ENCODE measurements at regions not wholly inside any gene's neighbourhood (a gene's known extent, or its start where the extent isn't known, plus 50 kb on each side); places are given as distances from the start of the nearest gene placed in this dataset.

- Histone ChIP-seq H3K9me3 (ENCODE audit: control insufficient read depth in 2 of 3, low read length in 3 of 3) (no peaks in the 10 kb centered on the region), H3K4me1 (ENCODE audit: control insufficient read depth in 2 of 2, insufficient read depth in 2 of 2, low read length in 2 of 2) (no peaks in the 10 kb centered on the region), H3K27ac (ENCODE audit: low read depth, low read length) (no peak overlapping the region), H3K4me3 (ENCODE audit: low read length) (no peak overlapping the region), H3K27me3 (ENCODE audit: control insufficient read depth in 2 of 2, insufficient read depth in 2 of 2, low read length in 2 of 2) (no peaks in the 10 kb centered on the region), H3K36me3 (ENCODE audit: control insufficient read depth in 2 of 3, insufficient read depth in 3 of 3, low read length in 3 of 3) (no peaks in the 10 kb centered on the region)
- no peaks in the 10 kb centered on the region for H3K36me3 Mint-ChIP-seq
- POLR2A ChIA-PET, result no interaction called here
- no peak for DNase-seq
- CTCF ChIA-PET, result no interaction called here
- H3K27me3 Mint-ChIP-seq, result no peaks in the 10 kb centered on the region
- peaks cover 0 to 11% (median 0%) of the 10 kb centered on the region in 11 donors for H3K9me3 Mint-ChIP-seq
- intact Hi-C loops (cut with micrococcal nuclease), result no loop called here
- no peaks in the 10 kb centered on the region for H3K4me1 Mint-ChIP-seq
- H3K27ac Mint-ChIP-seq, result no peak overlapping the region
- no peak overlapping the region for H3K4me3 Mint-ChIP-seq
- no peak for ATAC-seq
These were observed 795.6 kb upstream of the GALNTL6 start for GRCh38 chr4:171017593-171017992.

- intact Hi-C loops (cut with micrococcal nuclease), result no loop called here
- Mint-ChIP-seq H3K36me3 (no peaks in the 10 kb centered on the region), H3K9me3 (peaks cover 0 to 14% (median 0%) of the 10 kb centered on the region in 11 donors), H3K27ac (no peak overlapping the region), H3K4me3 (no peak overlapping the region), H3K27me3 (no peaks in the 10 kb centered on the region), H3K4me1 (no peaks in the 10 kb centered on the region)
- H3K4me3 ChIP-seq (ENCODE audit: low read length), result no peak overlapping the region
- H3K27ac ChIP-seq (ENCODE audit: low read depth, low read length), result no peak overlapping the region
- ATAC-seq (no peak), DNase-seq (no peak)
- H3K4me1 ChIP-seq (ENCODE audit: control insufficient read depth in 2 of 2, insufficient read depth in 2 of 2, low read length in 2 of 2), result no peaks in the 10 kb centered on the region
- no peaks in the 10 kb centered on the region for H3K27me3 ChIP-seq (ENCODE audit: control insufficient read depth in 2 of 2, insufficient read depth in 2 of 2, low read length in 2 of 2)
- ChIA-PET POLR2A (no interaction called here), CTCF (no interaction called here)
- peaks cover 0 to 4% (median 0%) of the 10 kb centered on the region in 3 experiments for H3K9me3 ChIP-seq (ENCODE audit: control insufficient read depth in 2 of 3, low read length in 3 of 3)
- no peaks in the 10 kb centered on the region for H3K36me3 ChIP-seq (ENCODE audit: control insufficient read depth in 2 of 3, insufficient read depth in 3 of 3, low read length in 3 of 3)
These were observed 797.1 kb upstream of the GALNTL6 start for GRCh38 chr4:171016145-171016544.

GRCh38 chr4:171015441-171015840, 797.8 kb upstream of the GALNTL6 start:
- ChIA-PET CTCF (no interaction called here), POLR2A (no interaction called here)

GRCh38 chr4:171007618-171008390, 805.4 kb upstream of the GALNTL6 start:
- DNase-seq, result no peak
- intact Hi-C loops (cut with micrococcal nuclease), result no loop called here
- H3K4me1 Mint-ChIP-seq, result no peaks in the 10 kb centered on the region
- H3K4me3 Mint-ChIP-seq, result no peak overlapping the region
- no peaks in the 10 kb centered on the region for H3K27me3 Mint-ChIP-seq
- POLR2A ChIA-PET, result no interaction called here
- no peak overlapping the region for H3K27ac Mint-ChIP-seq
- no peak overlapping the region for H3K4me3 ChIP-seq (ENCODE audit: low read length)
- CTCF ChIA-PET, result interaction anchor here (0.6 kb wide), 1 partner anchor 172 kb away, joined by 3 read pairs; no protein-coding TSS in a partner anchor
- H3K27me3 ChIP-seq (ENCODE audit: control insufficient read depth in 2 of 2, insufficient read depth in 2 of 2, low read length in 2 of 2), result no peaks in the 10 kb centered on the region
- H3K9me3 Mint-ChIP-seq, result peaks cover 0 to 9% (median 3%) of the 10 kb centered on the region in 11 donors
- H3K36me3 ChIP-seq (ENCODE audit: control insufficient read depth in 2 of 3, insufficient read depth in 3 of 3, low read length in 3 of 3), result no peaks in the 10 kb centered on the region
- H3K4me1 ChIP-seq (ENCODE audit: control insufficient read depth in 2 of 2, insufficient read depth in 2 of 2, low read length in 2 of 2), result no peaks in the 10 kb centered on the region
- no peaks in the 10 kb centered on the region for H3K36me3 Mint-ChIP-seq
- H3K27ac ChIP-seq (ENCODE audit: low read depth, low read length), result no peak overlapping the region
- ATAC-seq, result no peak
- H3K9me3 ChIP-seq (ENCODE audit: control insufficient read depth in 2 of 3, low read length in 3 of 3), result peaks cover 0 to 4% (median 0%) of the 10 kb centered on the region in 3 experiments

More at GRCh38 chr4:171015441-171015840, 797.8 kb upstream of the GALNTL6 start:
- intact Hi-C loops (cut with micrococcal nuclease), result no loop called here
- no peaks in the 10 kb centered on the region for H3K4me1 Mint-ChIP-seq
- Histone ChIP-seq H3K9me3 (ENCODE audit: control insufficient read depth in 2 of 3, low read length in 3 of 3) (peaks cover 0 to 4% (median 0%) of the 10 kb centered on the region in 3 experiments), H3K36me3 (ENCODE audit: control insufficient read depth in 2 of 3, insufficient read depth in 3 of 3, low read length in 3 of 3) (no peaks in the 10 kb centered on the region), H3K4me1 (ENCODE audit: control insufficient read depth in 2 of 2, insufficient read depth in 2 of 2, low read length in 2 of 2) (no peaks in the 10 kb centered on the region), H3K4me3 (ENCODE audit: low read length) (no peak overlapping the region), H3K27me3 (ENCODE audit: control insufficient read depth in 2 of 2, insufficient read depth in 2 of 2, low read length in 2 of 2) (no peaks in the 10 kb centered on the region), H3K27ac (ENCODE audit: low read depth, low read length) (no peak overlapping the region)
- peaks cover 0 to 20% (median 0%) of the 10 kb centered on the region in 11 donors for H3K9me3 Mint-ChIP-seq
- DNase-seq (no peak), ATAC-seq (no peak)
- no peaks in the 10 kb centered on the region for H3K36me3 Mint-ChIP-seq
- H3K4me3 Mint-ChIP-seq, result no peak overlapping the region
- H3K27me3 Mint-ChIP-seq, result no peaks in the 10 kb centered on the region
- no peak overlapping the region for H3K27ac Mint-ChIP-seq

- no peaks in the 10 kb centered on the region for H3K27me3 ChIP-seq (ENCODE audit: control insufficient read depth in 2 of 2, insufficient read depth in 2 of 2, low read length in 2 of 2)
- POLR2A ChIA-PET, result interaction anchor here (0.6 kb wide), 1 partner anchor 26 kb away, joined by 3 read pairs; no protein-coding TSS in a partner anchor
- no peaks in the 10 kb centered on the region for H3K9me3 ChIP-seq (ENCODE audit: control insufficient read depth in 2 of 3, low read length in 3 of 3)
- H3K4me3 ChIP-seq (ENCODE audit: low read length), result no peak overlapping the region
- DNase-seq, result no peak
- no peak overlapping the region for H3K27ac Mint-ChIP-seq
- intact Hi-C loops (cut with micrococcal nuclease), result no loop called here
- no peak overlapping the region for H3K27ac ChIP-seq (ENCODE audit: low read depth, low read length)
- H3K4me3 Mint-ChIP-seq, result no peak overlapping the region
- no peaks in the 10 kb centered on the region for H3K36me3 Mint-ChIP-seq
- no peaks in the 10 kb centered on the region for H3K36me3 ChIP-seq (ENCODE audit: control insufficient read depth in 2 of 3, insufficient read depth in 3 of 3, low read length in 3 of 3)
- peaks cover 0 to 8% (median 2%) of the 10 kb centered on the region in 11 donors for H3K9me3 Mint-ChIP-seq
- H3K27me3 Mint-ChIP-seq, result no peaks in the 10 kb centered on the region
- no peaks in the 10 kb centered on the region for H3K4me1 ChIP-seq (ENCODE audit: control insufficient read depth in 2 of 2, insufficient read depth in 2 of 2, low read length in 2 of 2)
- no peak for ATAC-seq
- peaks cover 0 to 1% (median 0%) of the 10 kb centered on the region in 7 donors for H3K4me1 Mint-ChIP-seq
- CTCF ChIA-PET, result interaction anchor here (0.6 kb wide), 1 partner anchor 34 kb away, joined by 3 read pairs; no protein-coding TSS in a partner anchor
These were observed 811.0 kb upstream of the GALNTL6 start for GRCh38 chr4:171002246-171002645.

GRCh38 chr4:170990989-170991589, 822.1 kb upstream of the GALNTL6 start:
- H3K27ac ChIP-seq (ENCODE audit: low read depth, low read length), result no peak overlapping the region
- no peaks in the 10 kb centered on the region for H3K27me3 ChIP-seq (ENCODE audit: control insufficient read depth in 2 of 2, insufficient read depth in 2 of 2, low read length in 2 of 2)
- no peaks in the 10 kb centered on the region for H3K36me3 ChIP-seq (ENCODE audit: control insufficient read depth in 2 of 3, insufficient read depth in 3 of 3, low read length in 3 of 3)
- CTCF ChIA-PET, result no interaction called here
- Mint-ChIP-seq H3K27ac (no peak overlapping the region), H3K4me1 (no peaks in the 10 kb centered on the region), H3K36me3 (no peaks in the 10 kb centered on the region), H3K27me3 (no peaks in the 10 kb centered on the region), H3K4me3 (no peak overlapping the region), H3K9me3 (peaks cover 0 to 22% (median 0%) of the 10 kb centered on the region in 11 donors)
- no peak for DNase-seq
- POLR2A ChIA-PET, result interaction anchor here (0.6 kb wide), 1 partner anchor 1345 kb away, joined by 3 read pairs; no protein-coding TSS in a partner anchor
- intact Hi-C loops (cut with micrococcal nuclease), result no loop called here
- H3K9me3 ChIP-seq (ENCODE audit: control insufficient read depth in 2 of 3, low read length in 3 of 3), result no peaks in the 10 kb centered on the region
- H3K4me3 ChIP-seq (ENCODE audit: low read length), result no peak overlapping the region
- no peaks in the 10 kb centered on the region for H3K4me1 ChIP-seq (ENCODE audit: control insufficient read depth in 2 of 2, insufficient read depth in 2 of 2, low read length in 2 of 2)
- no peak for ATAC-seq
